ENCODE measurements at regions not wholly inside any gene's neighbourhood (a gene's known extent, or its start where the extent isn't known, plus 50 kb on each side); places are given as distances from the start of the nearest gene placed in this dataset.

DNA sequence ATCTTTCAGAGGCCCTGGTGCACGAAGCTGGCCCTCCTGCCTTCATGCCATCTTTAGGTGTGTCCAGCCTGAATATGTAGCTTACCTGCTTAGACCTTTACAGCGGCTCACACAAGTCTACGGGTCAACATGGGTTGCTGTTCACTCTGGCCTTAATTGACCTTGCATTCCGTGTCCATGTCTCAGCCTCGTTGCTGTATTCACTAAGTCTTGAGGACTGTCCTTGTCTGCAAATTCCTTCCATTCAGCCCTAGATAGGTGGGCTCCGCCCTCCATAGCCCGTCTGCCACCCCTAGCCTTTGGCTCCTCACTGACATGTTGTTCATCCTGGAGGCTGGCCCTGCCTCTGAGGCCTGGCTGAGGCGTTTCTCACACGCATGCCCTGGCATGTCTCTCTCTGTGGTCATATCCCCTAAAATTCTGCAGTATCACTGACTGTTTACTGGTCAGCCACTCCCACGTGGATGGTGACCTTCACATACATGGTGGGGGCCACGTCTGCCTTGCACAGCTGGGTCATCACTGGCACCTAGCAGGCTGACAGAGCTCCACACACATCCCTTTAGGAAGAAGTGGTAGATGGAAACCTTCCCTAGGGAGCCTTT lies 394.1 kb upstream of the MKI67 start:
- Histone ChIP-seq H3K4me3 (ENCODE audit: insufficient read depth, low read depth, low read length, poor library complexity, severe bottlenecking) (no peak overlapping the region), H3K4me1 (ENCODE audit: control insufficient read depth, insufficient read depth, low read length, poor library complexity, severe bottlenecking) (no peaks in the 10 kb centered on the region), H3K27ac (ENCODE audit: insufficient read depth, low read length, poor library complexity, severe bottlenecking) (no peak overlapping the region), H3K36me3 (ENCODE audit: control insufficient read depth, insufficient read depth, low read length) (no peaks in the 10 kb centered on the region), H3K9me3 (ENCODE audit: control insufficient read depth, low read length) (no peaks in the 10 kb centered on the region), H3K27me3 (replicated peaks; ENCODE audit: control insufficient read depth, insufficient read depth, low read length, poor library complexity, severe bottlenecking) (no peaks in the 10 kb centered on the region)
- DNase-seq: no peak

DNA sequence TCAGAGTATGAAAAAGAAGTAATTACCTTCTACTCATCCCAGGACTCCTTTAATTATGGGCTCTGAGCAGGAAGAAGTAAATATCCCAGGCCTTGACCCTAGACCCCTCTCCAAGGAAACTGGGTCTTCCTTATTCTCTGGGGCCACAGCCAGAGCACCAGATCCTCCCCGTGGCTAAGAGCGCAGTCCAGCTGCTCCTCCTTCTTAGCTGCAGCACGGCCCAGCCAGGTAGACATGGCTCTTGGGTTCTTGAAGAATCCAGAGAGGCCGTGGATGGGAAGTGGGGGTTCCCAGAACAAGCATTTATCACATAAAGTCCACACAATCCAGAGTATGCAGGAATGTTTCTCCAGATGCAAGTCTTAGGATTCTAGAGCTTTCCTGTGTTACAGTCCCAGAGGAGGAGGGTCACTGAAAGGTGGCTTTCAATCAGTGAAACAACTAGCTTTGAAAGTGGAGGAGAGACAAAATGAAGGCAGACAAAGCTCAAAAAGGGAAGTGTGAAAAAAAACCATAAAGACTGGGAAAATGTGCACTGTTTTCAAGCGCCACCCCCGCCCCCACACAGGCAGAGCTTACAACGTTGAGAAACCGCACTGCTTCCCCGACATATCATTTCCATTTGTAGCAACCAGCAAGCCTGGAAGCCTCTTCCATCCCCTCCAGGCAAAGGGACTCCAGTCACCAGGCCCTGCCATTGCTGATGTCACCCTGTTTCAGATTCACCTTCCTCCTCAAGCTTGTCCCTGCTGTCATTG lies 396.5 kb upstream of the MKI67 start:
- Histone ChIP-seq H3K4me3 (ENCODE audit: insufficient read depth, low read depth, low read length, poor library complexity, severe bottlenecking) (no peak overlapping the region), H3K36me3 (ENCODE audit: control insufficient read depth, insufficient read depth, low read length) (no peaks in the 10 kb centered on the region), H3K27me3 (replicated peaks; ENCODE audit: control insufficient read depth, insufficient read depth, low read length, poor library complexity, severe bottlenecking) (no peaks in the 10 kb centered on the region), H3K9me3 (ENCODE audit: control insufficient read depth, low read length) (no peaks in the 10 kb centered on the region), H3K27ac (ENCODE audit: insufficient read depth, low read length, poor library complexity, severe bottlenecking) (no peak overlapping the region), H3K4me1 (ENCODE audit: control insufficient read depth, insufficient read depth, low read length, poor library complexity, severe bottlenecking) (no peaks in the 10 kb centered on the region)
- DNase-seq: no peak

DNA sequence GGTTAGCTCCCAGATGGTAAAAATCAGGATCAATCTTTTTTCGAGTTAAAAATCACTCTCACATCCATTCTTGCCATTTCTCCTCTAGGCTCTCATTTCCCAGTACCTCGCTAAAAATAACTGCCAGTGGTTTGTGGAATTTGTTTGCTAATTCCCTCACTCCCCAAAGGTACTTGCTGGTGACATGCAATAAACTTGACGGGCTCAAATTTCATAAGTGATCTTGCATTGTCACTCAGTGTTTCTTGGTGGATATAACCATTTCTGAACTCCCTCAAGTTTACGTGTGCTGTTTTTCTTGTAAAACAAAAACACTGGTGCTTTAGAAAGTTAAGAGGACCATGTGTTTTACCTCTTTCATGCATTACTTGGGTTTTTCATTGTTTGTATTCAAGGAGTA lies 399.2 kb upstream of the MKI67 start:
- no peak for DNase-seq
- Histone ChIP-seq H3K4me1 (ENCODE audit: control insufficient read depth, insufficient read depth, low read length, poor library complexity, severe bottlenecking) (no peaks in the 10 kb centered on the region), H3K36me3 (ENCODE audit: control insufficient read depth, insufficient read depth, low read length) (no peaks in the 10 kb centered on the region), H3K27me3 (replicated peaks; ENCODE audit: control insufficient read depth, insufficient read depth, low read length, poor library complexity, severe bottlenecking) (no peaks in the 10 kb centered on the region), H3K27ac (ENCODE audit: insufficient read depth, low read length, poor library complexity, severe bottlenecking) (no peak overlapping the region), H3K4me3 (ENCODE audit: insufficient read depth, low read depth, low read length, poor library complexity, severe bottlenecking) (no peak overlapping the region), H3K9me3 (ENCODE audit: control insufficient read depth, low read length) (no peaks in the 10 kb centered on the region)

DNA sequence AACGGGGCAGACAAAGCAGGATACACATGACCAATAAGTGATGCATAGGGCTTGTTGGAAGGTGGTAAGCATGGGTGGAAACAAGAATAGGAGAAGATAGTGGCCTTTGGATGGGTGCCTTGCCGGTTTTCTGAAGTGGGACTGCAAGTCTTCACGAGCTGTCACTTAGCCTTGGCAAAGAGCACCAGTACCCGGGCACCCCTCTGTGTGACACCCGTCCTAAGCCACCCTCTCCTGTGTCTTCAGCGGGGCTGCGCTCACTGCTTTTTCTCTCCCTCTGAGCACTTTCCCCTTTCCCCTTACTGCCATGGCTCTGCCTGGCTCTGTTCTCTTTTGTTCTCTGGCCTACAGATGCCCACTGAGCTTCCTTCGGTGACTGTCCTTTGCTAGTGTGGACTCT lies 399.7 kb upstream of the MKI67 start:
- H3K4me1 ChIP-seq (ENCODE audit: control insufficient read depth, insufficient read depth, low read length, poor library complexity, severe bottlenecking): no peaks in the 10 kb centered on the region
- H3K36me3 ChIP-seq (ENCODE audit: control insufficient read depth, insufficient read depth, low read length): no peaks in the 10 kb centered on the region
- H3K27ac ChIP-seq (ENCODE audit: insufficient read depth, low read length, poor library complexity, severe bottlenecking): no peak overlapping the region
- DNase-seq: no peak
- H3K9me3 ChIP-seq (ENCODE audit: control insufficient read depth, low read length): no peaks in the 10 kb centered on the region
- H3K27me3 ChIP-seq (replicated peaks; ENCODE audit: control insufficient read depth, insufficient read depth, low read length, poor library complexity, severe bottlenecking): no peaks in the 10 kb centered on the region
- no peak overlapping the region for H3K4me3 ChIP-seq (ENCODE audit: insufficient read depth, low read depth, low read length, poor library complexity, severe bottlenecking)

DNA sequence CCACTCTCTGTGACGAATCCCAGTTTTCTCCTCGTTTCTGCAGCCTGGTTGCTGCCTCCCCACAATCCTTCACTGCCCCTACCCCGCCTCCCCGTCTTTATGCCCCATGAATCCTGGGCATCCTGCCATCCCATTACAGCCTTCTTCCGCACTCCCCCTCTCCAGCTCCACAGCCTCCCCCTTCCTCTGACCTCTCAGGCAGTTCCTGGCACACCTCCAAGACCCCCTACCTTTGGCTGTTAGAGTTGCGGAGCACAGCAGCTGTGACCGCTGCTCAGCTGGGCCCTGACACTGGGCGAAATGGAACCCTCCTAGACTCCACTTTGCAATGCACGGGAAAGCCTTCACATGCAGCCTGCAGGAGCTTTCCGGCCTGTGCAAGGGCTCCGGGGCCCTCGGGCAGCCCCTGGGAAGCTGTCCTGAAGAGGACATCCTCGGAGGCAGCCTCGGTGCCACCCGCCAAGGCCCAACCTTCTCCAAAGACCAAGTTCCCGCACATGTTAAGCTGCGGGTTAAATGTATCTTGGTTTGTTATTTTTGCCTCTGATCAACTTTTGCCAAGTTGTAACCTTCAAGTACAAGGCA lies 400.7 kb upstream of the MKI67 start:
- H3K27ac ChIP-seq (ENCODE audit: insufficient read depth, low read length, poor library complexity, severe bottlenecking): no peak overlapping the region
- DNase-seq: no peak
- H3K27me3 ChIP-seq (replicated peaks; ENCODE audit: control insufficient read depth, insufficient read depth, low read length, poor library complexity, severe bottlenecking): no peaks in the 10 kb centered on the region
- H3K4me3 ChIP-seq (ENCODE audit: insufficient read depth, low read depth, low read length, poor library complexity, severe bottlenecking): no peak overlapping the region
- no peaks in the 10 kb centered on the region for H3K9me3 ChIP-seq (ENCODE audit: control insufficient read depth, low read length)
- no peaks in the 10 kb centered on the region for H3K36me3 ChIP-seq (ENCODE audit: control insufficient read depth, insufficient read depth, low read length)
- H3K4me1 ChIP-seq (ENCODE audit: control insufficient read depth, insufficient read depth, low read length, poor library complexity, severe bottlenecking): no peaks in the 10 kb centered on the region

DNA sequence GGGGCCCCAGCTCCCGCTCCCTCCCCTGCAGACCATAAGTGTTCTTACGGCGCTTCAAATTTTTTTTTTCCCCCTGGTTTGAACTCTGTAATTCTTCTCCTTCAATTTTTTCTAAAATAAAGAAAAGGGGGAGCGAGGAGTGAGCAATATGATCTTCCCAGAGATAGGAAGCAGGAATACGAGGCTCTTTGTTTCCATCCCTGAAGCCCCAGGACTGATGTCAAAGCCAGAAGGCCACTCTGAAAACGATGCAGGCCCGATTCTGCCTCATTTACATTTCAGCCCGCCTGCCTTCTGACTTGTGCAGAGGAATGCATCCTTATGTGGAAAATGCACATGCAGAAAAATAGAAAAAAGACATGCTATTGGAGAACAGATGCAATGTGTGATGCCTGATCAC lies 401.5 kb upstream of the MKI67 start:
- no peaks in the 10 kb centered on the region for H3K9me3 ChIP-seq (ENCODE audit: control insufficient read depth, low read length)

DNA sequence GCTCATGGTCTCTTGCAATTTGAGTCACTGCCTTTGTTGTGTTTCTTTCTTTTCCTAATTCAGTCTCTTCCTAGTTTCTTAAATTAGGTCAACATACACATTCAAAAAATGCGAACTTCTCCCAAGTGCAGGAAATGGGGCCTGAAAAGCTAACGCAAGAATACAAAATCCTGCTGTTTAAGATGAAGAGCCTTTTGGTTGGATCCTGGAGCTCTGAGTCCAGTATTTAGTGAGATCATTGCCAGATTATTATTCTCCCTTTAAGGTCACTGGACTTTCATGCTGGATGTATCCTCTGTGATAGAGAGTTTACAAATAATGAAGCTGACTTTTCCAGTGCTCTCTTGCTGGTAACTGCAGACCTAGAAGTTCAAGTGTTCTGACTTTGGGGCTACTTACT lies 401.9 kb upstream of the MKI67 start:
- Histone ChIP-seq H3K36me3 (ENCODE audit: control insufficient read depth, insufficient read depth, low read length) (no peaks in the 10 kb centered on the region), H3K4me1 (ENCODE audit: control insufficient read depth, insufficient read depth, low read length, poor library complexity, severe bottlenecking) (no peaks in the 10 kb centered on the region), H3K27me3 (replicated peaks; ENCODE audit: control insufficient read depth, insufficient read depth, low read length, poor library complexity, severe bottlenecking) (no peaks in the 10 kb centered on the region), H3K9me3 (ENCODE audit: control insufficient read depth, low read length) (no peaks in the 10 kb centered on the region), H3K27ac (ENCODE audit: insufficient read depth, low read length, poor library complexity, severe bottlenecking) (no peak overlapping the region), H3K4me3 (ENCODE audit: insufficient read depth, low read depth, low read length, poor library complexity, severe bottlenecking) (no peak overlapping the region)
- DNase-seq: no peak

More for the DNA sequence above, 401.5 kb upstream of the MKI67 start:
- Histone ChIP-seq H3K36me3 (ENCODE audit: control insufficient read depth, insufficient read depth, low read length) (no peaks in the 10 kb centered on the region), H3K4me1 (ENCODE audit: control insufficient read depth, insufficient read depth, low read length, poor library complexity, severe bottlenecking) (no peaks in the 10 kb centered on the region), H3K27me3 (replicated peaks; ENCODE audit: control insufficient read depth, insufficient read depth, low read length, poor library complexity, severe bottlenecking) (no peaks in the 10 kb centered on the region), H3K27ac (ENCODE audit: insufficient read depth, low read length, poor library complexity, severe bottlenecking) (no peak overlapping the region), H3K4me3 (ENCODE audit: insufficient read depth, low read depth, low read length, poor library complexity, severe bottlenecking) (no peak overlapping the region)
- no peak for DNase-seq

DNA sequence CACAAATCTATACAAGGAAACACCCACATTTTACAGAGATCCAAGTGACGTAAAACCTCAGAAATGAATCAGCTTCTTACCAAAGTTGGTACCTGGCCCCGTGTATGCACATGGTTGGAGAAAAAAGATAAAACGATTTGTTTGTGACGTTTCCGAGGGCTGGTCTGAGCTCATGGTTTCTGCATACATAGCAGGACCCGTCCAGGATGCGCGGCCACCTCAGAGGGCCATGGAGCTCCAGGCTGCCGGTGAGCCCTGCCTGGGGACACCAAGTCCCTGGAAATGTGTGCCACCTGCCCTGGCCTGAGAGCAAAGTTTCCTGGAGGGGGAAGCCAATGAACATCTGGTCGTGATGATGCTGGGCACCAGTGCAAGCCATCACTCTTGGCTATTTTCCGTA lies 402.6 kb upstream of the MKI67 start:
- no peak overlapping the region for H3K27ac ChIP-seq (ENCODE audit: insufficient read depth, low read length, poor library complexity, severe bottlenecking)
- no peaks in the 10 kb centered on the region for H3K4me1 ChIP-seq (ENCODE audit: control insufficient read depth, insufficient read depth, low read length, poor library complexity, severe bottlenecking)
- H3K4me3 ChIP-seq (ENCODE audit: insufficient read depth, low read depth, low read length, poor library complexity, severe bottlenecking): no peak overlapping the region
- H3K27me3 ChIP-seq (replicated peaks; ENCODE audit: control insufficient read depth, insufficient read depth, low read length, poor library complexity, severe bottlenecking): no peaks in the 10 kb centered on the region
- no peak for DNase-seq
- H3K9me3 ChIP-seq (ENCODE audit: control insufficient read depth, low read length): no peaks in the 10 kb centered on the region
- no peaks in the 10 kb centered on the region for H3K36me3 ChIP-seq (ENCODE audit: control insufficient read depth, insufficient read depth, low read length)

DNA sequence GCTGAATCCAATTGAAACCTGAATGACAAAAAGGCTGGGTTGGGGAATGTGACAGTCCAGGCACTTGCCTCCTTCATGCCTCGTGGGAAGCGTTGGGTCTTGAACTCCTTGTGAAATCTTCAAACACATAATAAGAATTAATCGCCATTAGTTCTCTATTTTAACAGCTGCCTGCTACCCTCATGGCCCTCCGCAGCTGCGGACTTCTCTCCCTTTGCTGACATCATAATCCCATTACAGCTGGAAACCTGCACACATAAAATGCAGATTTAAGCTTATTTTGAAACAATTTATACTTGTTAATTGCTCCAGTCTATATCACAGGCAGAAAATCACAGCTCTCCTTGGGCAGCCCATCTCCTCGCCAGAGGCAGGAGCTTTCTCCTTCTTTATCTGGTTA lies 403.0 kb upstream of the MKI67 start:
- Histone ChIP-seq H3K36me3 (ENCODE audit: control insufficient read depth, insufficient read depth, low read length) (no peaks in the 10 kb centered on the region), H3K9me3 (ENCODE audit: control insufficient read depth, low read length) (no peaks in the 10 kb centered on the region), H3K4me3 (ENCODE audit: insufficient read depth, low read depth, low read length, poor library complexity, severe bottlenecking) (no peak overlapping the region), H3K27me3 (replicated peaks; ENCODE audit: control insufficient read depth, insufficient read depth, low read length, poor library complexity, severe bottlenecking) (no peaks in the 10 kb centered on the region), H3K4me1 (ENCODE audit: control insufficient read depth, insufficient read depth, low read length, poor library complexity, severe bottlenecking) (no peaks in the 10 kb centered on the region), H3K27ac (ENCODE audit: insufficient read depth, low read length, poor library complexity, severe bottlenecking) (no peak overlapping the region)
- no peak for DNase-seq

DNA sequence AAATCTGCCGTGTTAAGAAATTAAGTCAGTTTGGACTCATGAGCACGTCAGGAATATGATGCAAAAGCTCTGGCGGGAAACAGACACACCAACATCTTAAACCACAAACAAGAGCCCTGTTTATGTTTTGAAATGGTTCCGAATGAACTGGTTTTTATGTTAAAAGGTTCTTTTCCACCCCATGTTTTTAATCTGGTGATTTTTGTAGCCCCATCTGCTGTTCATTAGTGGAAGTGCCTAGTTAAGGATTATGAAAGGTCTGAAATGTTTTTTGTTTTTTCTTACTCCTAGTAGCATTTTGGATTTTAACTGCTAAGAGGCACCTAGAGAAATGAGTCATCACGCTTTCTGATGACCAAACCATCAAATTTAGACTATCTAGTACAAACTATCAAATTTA lies 404.1 kb upstream of the MKI67 start:
- no peak overlapping the region for H3K4me3 ChIP-seq (ENCODE audit: insufficient read depth, low read depth, low read length, poor library complexity, severe bottlenecking)
- H3K36me3 ChIP-seq (ENCODE audit: control insufficient read depth, insufficient read depth, low read length): no peaks in the 10 kb centered on the region
- H3K27me3 ChIP-seq (replicated peaks; ENCODE audit: control insufficient read depth, insufficient read depth, low read length, poor library complexity, severe bottlenecking): no peaks in the 10 kb centered on the region
- no peak for DNase-seq
- H3K4me1 ChIP-seq (ENCODE audit: control insufficient read depth, insufficient read depth, low read length, poor library complexity, severe bottlenecking): no peaks in the 10 kb centered on the region
- no peaks in the 10 kb centered on the region for H3K9me3 ChIP-seq (ENCODE audit: control insufficient read depth, low read length)
- no peak overlapping the region for H3K27ac ChIP-seq (ENCODE audit: insufficient read depth, low read length, poor library complexity, severe bottlenecking)
